Embryonic facial prominence (tissue), 1 donor: ENCODE measurements at regions not wholly inside any gene's neighbourhood (a gene's known extent, or its start where the extent isn't known, plus 50 kb on each side); places are given as distances from the start of the nearest gene placed in this dataset.
"Not testable (repeated sequence)": the region's sequence is repeated elsewhere in the genome, so short reads cannot be mapped to it uniquely, and the experiment has no call there.

Experiments
- DNase-seq: peaks from one replicate; pipeline ENCODE4 v3.0.0-alpha.2; 2016; ENCODE audit errors: extremely low spot score

DNA sequence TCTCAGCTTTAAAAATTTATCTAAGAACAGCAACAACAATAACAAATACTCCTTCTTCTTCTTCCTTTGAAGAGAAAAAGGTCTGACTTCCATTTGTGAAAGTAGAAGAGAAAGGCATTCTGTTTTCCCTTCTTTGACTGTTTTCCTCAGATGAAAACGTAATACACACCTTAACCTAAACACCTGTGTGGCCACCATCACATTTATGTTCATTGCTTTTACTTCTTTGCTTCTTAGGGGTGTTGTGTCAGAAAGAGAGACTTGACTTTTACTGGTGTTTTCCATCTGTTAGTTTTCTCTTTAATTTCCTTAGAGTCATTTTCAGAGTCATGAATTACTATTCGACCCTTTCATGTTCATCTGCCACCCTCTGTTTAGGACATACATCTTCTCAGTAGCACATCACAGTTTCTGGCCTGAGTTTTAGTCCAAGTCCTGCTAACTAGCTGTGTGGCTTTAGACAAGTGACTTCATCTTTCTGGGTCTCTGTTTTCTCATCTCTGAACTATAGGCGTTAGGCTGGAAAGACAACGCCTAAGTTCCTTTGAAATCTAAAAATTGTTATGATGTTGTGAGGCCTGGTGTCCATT is 283.8 kb downstream of the GATA3 start:
- DNase-seq = no peak

GRCh38 chr10:8344756-8345155 is 290.3 kb downstream of the GATA3 start:
- DNase-seq = no peak

GRCh38 chr10:8346861-8347260 is 292.4 kb downstream of the GATA3 start:
- no peak for DNase-seq

DNA sequence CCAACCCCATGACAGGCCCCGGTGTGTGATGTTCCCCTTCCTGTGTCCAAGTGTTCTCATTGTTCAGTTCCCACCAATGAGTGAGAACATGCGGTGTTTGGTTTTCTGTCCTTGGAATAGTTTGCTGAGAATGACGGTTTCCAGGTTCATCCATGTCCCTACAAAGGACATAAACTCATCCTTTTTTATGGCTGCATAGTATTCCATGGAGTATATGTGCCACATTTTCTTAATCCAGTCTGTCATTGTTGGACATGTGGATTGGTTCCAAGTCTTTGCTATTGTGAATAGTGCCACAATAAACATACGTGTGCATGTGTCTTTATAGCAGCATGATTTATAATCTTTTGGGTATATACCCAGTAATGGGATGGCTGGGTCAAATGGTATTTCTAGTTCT is 293.1 kb downstream of the GATA3 start:
- DNase-seq = not testable (repeated sequence)

DNA sequence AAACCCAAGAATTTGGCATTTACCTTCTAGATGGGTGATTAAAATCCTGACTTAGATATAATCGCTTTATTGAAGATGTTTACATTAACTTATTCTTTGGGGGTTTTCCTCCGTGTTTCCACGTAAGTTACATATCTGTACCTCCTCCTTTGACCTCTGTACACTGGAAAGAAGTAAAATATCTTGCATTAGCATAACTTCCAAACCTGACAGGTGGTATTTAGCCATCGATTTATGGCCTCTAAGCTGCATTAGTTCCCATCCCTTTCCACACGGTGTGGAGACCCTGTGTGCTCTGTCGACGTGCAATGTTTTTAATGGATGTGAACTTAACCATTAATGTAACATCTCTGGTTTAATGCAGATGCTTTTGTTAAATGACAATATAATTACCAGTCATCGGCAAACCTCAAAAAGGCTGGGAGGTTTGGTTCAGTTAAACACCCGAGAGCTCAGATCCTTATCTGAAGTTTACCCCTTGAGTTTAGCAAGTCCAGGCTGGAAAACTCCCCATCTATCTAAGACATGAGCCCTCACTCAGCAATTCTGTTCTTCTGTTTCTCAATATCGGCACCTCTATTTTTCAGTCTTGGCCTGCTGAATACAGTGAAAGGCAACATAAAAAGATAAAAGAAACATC is 295.2 kb downstream of the GATA3 start:
- DNase-seq = no peak

GRCh38 chr10:8350250-8350967 is 295.9 kb downstream of the GATA3 start:
- no peak for DNase-seq

GRCh38 chr10:8352171-8353075 is 297.9 kb downstream of the GATA3 start:
- DNase-seq = no peak

DNA sequence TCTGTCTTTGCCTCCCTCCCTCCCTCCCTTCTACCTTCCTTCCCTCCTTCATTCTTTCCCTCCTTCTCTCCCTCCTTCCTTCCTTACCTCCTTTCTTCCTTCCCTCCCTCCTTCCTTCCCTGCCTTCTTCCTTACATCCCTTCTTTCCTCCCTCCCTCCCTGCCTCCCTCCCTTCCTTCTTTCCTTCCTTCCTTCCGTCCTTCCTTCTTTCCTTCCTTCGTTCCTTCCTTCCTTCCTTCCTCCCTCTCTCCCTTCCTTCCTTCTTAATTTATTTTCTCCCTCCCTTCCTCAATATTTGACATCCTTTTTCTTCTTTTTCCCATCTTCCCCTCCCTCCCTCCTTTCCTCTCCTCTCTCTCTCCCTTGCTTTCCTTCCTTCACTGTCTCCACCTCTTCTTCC is 301.8 kb downstream of the GATA3 start:
- no peak for DNase-seq

- DNase-seq = no peak
Measured at GRCh38 chr10:8359467-8359866, 305.0 kb downstream of the GATA3 start.

- DNase-seq = no peak
Measured at GRCh38 chr10:8360365-8360764, 305.9 kb downstream of the GATA3 start.

DNA sequence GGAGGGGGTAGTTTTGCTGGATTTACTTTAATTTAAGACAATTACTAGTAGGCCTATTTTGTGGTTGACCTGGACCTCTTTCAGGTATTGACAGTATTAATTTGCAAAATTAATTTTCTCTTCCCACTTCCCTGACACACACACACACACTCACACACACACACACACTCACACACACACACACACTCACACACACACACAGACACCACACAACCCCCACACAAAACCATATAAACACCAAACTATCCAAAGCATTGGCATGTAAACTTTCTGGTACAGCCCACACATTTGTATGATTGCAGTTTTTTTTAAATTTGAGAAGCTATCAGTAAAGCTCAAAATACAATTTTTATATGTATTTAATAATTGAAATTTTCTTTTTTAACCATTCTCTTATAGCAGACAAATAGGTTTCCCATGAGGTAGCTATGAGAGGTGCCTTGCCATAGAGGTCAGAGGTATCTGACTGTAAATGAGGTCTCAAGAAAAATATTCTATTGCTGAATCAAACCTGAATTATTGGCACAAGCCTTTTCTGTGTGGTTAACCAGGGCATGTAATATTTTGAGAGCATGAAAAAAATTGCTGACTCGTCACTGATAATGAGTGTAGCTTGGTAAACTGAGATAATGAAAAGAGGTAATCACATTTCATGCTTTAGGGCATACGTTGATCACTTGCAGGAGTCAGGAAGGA is 306.5 kb downstream of the GATA3 start:
- DNase-seq = no peak

DNA sequence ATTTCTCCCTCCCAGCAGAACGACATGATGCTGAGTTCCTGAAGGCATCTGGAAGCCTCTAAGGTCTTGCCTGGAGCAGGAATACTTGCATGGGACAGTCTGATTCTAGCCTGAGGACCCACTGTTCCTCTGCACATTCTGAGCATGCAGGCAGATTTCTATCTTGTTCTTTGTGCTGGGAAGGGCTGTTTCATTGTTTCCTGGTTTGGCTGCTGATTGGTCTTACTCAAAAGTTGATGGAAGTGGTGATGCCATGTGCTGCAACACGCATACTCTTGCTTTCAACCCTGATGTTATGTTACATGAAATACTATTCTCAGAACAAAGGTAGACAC is 307.0 kb downstream of the GATA3 start:
- DNase-seq = no peak

DNA sequence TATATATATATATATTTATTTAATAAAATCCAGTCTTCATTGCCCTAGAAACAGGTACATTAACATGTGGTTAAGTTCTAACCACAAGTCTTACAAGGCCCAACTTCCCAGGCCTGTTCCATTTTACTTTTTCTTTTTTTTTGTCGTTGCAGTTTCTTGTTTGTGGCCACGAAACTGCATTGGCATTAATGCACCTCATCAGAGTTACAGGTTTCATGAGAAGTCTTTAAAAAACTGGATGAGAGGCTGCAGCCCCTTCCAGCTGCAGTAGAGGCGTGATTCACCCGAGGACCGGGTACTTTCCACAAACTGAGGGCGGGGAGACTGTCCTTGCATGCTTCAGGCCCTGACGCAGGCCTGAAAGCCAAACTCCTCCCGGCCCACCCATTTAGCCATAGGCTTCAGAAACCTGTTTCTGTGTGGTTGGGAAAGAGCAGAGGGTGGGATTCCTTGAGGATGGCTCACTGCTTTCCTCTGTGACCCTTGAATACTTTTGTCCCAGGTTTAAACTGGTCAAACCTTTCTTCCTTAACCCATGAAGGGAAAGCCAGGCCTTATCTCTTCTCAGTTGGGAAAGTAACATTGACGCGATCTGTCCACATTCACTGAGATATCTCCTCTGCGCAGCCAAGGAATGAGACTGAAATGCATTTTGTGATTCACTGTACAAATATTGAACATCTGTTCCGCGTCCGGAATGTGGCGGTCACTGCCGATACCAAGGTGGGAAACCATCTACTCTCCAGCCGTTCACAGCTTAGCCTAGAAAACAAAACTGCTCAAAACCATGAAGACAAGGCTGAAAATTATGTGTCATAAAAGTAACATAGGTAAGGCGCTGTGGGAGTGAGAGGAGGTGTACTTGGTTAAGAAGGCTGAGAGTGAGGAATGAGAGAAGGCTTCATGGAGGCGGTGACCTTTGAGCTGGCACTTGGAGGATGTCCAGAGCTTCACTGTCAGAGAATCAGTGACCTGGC is 311.7 kb downstream of the GATA3 start:
- no peak for DNase-seq

GRCh38 chr10:8367672-8368411 is 313.4 kb downstream of the GATA3 start:
- DNase-seq = not testable (repeated sequence)

DNA sequence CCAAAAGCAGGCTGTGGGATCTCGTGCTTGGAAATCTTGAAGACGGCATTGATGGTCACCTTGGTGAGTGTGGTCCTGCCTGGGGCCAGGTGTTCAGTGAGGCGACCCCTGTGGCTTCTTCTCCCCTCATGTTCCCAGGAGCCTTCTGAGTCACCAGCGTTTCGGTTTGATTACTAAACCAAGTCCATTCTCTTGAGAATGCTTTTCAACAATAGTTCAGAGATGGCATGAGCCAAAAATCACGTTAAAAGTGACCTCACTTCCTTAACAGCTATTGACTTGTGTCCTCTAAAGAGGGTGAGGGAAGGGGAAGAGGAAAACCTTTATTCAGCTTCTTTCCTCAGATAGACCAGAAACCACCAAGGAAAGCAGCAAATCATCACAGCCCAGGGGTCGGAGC is 315.2 kb downstream of the GATA3 start:
- DNase-seq = no peak

DNA sequence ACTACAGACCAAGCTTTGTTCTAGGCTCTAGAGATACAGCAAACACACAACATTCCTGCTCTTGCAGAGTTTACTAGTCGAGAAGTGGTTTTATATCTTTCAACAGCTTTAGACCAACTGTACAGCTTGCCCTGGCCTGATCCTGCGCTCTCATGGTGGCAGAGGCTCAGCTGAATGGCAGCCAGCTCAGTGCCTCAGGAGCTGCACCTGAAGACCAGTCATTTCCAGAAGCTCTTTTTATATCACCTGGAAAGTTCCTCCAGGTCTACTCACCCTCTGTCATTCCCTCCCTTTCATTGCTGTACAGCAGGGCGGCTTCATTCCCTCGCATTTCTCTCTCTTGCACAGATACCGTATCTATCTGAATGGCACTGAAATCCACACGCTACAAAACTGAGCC is 319.8 kb downstream of the GATA3 start:
- no peak for DNase-seq

- no peak for DNase-seq
Measured at GRCh38 chr10:8375137-8375536, 320.6 kb downstream of the GATA3 start.

- no peak for DNase-seq
Measured at GRCh38 chr10:8378198-8378983, 323.9 kb downstream of the GATA3 start.
